PC-3 (cell line): ENCODE measurements at regions not wholly inside any gene's neighbourhood (a gene's known extent, or its start where the extent isn't known, plus 50 kb on each side); places are given as distances from the start of the nearest gene placed in this dataset.

ENCODE experiments used
- EZH2phosphoT487 ChIP-seq: fragments of 300-600 bp; sonication (generic); IDR thresholded peaks from 2 replicates; pipeline ENCODE4 v1.6.1; 2018; ENCODE audit warnings: mild to moderate bottlenecking, antibody characterized with exemption, low read length, borderline replicate concordance
- TF ChIP-seq, protein P1 (sequence below): fragments of 300-600 bp; sonication (generic); conservative IDR thresholded peaks from 2 replicates; pipeline ENCODE4 v1.5.1; 2017; ENCODE audit warnings: antibody characterized with exemption, low read depth, mild to moderate bottlenecking, low read length

DNA sequence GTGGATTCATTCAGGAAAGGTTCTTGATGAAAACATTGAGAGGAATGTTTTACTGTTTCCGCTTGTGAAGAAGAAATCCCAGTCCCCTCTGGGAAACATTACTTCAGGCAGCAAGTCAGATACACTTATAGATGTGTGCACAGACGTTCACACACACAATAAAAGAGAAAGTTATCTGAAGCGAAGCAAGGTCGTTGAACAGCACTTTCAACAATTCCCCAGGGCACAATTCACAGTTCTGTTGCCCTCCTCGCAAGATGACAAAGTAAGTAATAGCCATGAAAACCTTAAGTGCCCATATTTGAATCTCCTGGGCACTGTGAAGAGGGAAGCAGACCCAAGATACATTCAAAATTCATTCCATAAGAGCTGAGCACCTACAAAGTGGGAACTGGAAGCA, 156.6 kb upstream of the CAND1 start:
- TF ChIP-seq, protein P1, sequence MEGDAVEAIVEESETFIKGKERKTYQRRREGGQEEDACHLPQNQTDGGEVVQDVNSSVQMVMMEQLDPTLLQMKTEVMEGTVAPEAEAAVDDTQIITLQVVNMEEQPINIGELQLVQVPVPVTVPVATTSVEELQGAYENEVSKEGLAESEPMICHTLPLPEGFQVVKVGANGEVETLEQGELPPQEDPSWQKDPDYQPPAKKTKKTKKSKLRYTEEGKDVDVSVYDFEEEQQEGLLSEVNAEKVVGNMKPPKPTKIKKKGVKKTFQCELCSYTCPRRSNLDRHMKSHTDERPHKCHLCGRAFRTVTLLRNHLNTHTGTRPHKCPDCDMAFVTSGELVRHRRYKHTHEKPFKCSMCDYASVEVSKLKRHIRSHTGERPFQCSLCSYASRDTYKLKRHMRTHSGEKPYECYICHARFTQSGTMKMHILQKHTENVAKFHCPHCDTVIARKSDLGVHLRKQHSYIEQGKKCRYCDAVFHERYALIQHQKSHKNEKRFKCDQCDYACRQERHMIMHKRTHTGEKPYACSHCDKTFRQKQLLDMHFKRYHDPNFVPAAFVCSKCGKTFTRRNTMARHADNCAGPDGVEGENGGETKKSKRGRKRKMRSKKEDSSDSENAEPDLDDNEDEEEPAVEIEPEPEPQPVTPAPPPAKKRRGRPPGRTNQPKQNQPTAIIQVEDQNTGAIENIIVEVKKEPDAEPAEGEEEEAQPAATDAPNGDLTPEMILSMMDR = no peak
- TF ChIP-seq EZH2phosphoT487 = no peak
